Right renal pelvis (tissue), 4 donors: ENCODE measurements at regions not wholly inside any gene's neighbourhood (a gene's known extent, or its start where the extent isn't known, plus 50 kb on each side); places are given as distances from the start of the nearest gene placed in this dataset.
"Not testable (repeated sequence)": the region's sequence is repeated elsewhere in the genome, so short reads cannot be mapped to it uniquely, and the experiment has no call there.

Experiments used
- DNase-seq, 4 donors: peaks; one replicate each; pipeline ENCODE4 v3.0.0-alpha.2; 2013; ENCODE audit warnings: low read depth in 4 of 4, low spot score in 3 of 4, missing footprints in 1 of 4

DNA sequence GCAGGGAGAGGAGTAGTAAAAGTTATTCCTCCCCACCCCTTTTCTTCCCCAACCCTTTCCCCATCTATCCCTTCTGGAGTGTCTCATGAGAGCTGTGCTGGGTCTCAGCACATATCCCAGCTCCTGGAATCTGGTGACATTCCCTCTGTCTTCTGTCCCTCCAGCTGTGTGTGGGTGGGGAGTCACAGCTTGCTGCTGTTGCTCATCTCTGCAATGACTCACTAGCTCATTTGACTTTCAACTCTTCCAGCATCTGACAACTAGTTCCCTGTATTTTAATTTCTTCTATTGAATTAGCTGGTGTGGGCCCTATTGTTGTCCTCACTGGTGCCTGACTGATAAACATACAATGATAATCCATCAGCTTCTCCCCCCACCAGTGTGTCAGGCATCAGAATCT is 198.9 kb upstream of the AUTS2 start:
- DNase-seq, result no peak

DNA sequence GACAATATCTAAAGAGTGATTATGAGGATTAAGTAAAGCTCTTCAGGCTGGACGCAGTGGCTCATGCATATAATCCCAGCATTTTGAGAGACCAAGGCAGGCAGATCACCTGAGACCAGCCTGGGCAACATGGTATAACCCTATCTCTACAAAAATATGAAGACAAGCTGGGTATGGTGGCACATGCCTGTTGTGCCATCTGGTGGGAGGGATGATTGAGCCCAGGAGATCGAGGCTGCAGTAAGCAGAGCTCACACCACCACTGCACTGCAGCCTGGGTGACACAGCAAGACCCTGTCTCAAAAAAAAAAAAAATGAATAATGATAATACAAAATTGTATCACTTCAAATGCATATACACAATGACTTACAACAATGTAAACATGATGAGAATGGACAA is 195.6 kb upstream of the AUTS2 start:
- no peak for DNase-seq

DNA sequence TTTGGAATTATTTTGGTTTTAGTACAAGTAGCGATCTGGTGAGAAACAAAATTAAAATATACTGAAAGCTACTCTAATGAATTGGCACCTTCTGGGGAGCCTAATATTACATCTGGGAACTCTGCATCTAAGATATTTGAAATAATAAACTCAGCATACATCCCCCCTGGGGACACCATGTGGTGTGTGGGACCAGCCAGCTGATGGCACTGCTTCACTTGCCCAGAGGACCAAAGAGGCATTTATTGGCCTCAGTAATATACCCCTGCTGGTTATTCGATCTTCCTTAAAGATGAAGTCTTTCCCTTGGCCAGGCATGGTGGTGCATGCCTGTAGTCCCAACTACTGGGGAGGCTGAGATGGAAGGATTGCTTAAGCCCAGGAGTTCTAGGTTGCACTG is 195.1 kb upstream of the AUTS2 start:
- DNase-seq, result no peak

DNA sequence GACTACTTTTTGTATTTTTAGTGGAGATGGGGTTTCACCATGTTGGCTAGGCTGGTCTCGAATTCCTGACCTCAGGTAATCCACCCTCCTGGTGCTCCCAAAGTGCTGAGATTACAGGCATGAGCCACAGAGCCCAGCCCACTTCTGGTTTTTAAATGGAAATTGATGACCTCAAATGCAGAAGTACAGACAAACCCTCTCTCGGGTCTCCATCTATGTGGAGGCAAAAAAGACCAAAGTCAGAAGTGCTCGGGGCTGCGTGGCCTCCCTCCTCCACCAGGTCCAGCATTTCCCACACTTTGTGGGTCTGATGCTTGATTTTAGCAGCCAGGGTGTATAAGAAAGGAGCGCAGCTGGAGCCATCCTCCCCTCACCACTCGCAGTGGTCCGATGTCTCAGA is 187.3 kb upstream of the AUTS2 start:
- no peak for DNase-seq

DNA sequence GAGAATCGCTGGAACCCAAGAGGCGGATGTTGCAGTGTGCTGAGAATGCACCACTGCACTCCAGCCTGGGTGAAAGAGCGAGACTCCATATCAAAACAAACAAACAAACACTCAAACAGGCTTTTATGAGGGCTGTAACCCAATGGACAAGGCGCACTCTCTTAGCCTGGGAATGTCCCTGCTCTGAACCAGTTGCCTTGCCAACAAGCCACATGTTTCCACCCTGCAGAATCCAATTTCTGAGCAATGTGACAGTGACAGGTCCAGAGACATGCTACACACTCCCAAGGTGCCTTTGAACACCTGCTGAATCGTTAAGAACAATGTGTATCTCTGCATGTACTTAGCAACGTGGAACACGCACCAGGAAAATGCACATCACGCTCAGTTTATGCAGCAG is 186.8 kb upstream of the AUTS2 start:
- no peak for DNase-seq

DNA sequence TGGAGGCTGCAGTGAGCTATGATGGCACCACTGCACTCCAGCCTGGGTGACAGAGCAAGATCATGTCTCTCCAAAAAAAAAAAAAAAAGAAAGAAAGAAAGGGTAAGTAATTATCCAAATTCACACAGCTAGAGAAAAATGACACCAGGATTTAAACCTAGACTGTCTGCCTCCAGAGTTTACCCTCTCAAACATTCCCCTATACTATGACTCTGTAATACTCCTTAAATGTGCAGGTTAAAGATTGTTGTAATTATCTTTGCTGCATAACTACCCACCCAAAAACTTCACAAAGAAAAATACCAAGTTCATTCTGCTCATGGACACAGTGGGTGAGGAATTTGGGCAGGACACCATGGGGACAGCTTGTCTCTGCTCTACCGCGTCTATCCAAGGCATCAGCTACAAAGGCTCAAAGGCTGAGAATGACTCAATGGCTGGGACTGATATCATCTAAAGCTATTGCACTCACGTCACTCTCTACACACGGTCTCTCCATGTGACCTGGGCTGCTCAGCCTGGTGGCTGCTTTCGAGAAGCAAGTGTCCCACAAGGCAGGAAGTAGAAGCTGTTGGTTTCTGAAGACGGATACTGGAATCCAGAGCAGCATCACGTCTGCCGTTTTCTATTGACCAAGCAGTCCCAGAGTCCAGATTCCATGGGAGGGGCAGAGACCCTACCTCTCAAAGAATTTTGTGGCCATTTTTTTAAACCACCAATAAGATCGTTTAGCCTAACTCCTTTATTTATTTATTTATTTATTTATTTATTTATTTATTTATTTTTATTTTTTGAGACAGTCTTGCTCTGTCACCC is 185.7 kb upstream of the AUTS2 start:
- DNase-seq, result no peak

DNA sequence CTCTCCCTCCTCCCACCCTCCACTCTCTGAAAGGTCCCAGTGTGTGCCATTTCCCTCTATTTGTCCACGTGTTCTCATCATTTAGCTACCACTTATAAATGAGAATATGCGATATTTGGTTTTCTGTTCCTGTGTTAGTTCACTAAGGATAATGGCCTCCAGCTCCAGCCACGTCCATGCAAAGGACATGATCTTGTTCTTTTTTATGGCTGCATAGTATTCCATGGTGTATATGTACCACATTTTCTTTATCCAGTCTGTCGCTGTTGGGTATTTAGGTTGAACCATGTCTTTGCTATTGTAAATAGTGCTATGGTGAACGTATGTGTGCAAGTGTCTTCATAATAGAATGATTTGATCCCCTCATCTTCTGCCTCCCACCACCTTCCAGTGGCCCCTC is 183.7 kb upstream of the AUTS2 start:
- no peak for DNase-seq

DNA sequence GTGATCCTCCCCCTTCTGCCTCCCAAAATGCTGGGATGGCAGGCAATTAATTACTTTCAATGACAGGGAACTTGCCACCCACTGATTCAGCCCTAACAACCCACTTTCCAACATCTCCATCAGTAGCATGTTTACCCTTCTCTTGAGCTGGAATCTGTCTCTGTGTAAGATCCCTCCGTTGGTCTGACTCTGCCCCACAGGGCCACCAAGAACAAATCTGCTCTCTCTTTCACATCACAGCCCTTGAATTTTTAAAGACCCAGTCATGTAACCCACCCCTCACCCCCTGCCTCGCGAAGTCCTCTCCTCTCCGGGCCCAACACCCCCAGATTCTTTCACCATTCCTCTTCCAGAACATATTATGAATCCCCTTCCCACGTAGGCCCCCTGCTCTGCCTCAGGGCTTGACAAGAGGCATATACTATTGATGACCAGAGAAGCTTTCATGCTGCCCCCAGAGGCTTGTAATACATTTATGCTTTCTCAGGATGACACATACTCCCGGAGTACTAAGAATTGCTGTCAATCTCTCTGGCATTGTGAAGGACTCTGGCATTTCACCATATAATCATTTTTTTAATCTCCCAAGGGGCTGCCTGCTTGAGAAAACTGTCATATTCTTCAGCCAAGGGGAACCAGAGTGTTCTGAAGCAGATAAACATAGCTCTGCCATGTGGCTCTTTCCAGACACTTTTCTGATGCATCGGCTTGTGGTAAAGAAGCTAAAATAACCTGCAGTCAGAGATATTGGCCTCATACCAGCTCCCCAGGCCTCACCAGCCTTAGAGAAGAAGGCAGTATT is 179.2 kb upstream of the AUTS2 start:
- no peak for DNase-seq

DNA sequence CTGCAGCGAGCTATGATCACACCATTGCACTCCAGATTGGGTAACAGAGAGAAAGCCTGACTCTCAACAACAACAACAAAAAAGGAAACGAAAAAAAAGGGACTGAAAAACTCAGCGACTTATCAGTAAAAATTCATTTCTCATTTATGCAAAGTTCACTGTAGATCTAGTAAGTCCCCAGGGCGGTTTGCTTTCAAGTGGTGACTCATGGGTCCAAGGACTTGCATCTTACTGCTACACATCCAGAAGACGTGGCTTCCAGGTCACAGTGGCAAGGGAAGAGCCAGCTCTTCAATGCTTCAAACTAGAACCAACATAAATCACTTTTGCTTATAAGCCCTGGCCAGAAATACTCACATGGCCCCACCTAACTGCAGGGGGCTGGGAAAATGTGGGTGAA is 178.3 kb upstream of the AUTS2 start:
- no peak for DNase-seq

DNA sequence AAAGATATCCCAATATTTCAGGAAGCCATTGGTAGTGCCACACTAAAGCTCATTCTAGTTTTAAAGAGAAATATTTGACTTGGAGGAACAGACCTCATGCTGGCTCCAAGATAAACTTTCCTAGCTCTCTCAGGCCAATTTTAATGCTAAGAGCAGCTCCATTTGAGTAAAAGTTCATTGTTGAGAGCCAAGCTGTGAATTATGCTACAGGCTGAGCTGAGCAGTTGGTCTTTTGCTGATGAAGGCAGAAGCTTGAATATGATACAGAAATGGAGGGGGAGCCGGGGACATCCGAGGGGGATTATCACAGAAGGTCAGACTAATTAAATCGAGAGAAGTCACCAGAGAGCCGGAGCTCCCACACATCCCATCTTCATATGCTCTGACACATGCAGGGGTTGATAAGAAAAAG is 175.7 kb upstream of the AUTS2 start:
- DNase-seq, result no peak

DNA sequence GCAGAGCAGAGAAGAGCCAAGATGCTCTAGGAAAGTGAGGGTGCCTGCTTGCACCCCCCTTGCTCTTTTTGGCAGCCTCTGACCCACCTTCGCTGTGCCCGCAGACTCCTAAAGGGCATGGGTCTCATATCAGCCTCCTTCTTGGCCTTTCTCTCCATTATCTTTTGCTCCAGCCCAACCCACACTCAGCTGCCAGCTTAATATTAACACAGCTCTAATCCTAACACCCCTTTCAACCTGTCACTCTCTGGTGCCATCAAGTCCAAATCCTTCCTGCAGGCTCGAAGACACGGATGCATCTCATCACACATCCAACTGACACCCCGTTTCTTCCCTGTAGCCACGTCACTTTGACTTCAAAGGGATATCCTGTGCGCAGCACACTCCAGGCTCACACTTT is 171.6 kb upstream of the AUTS2 start:
- no peak for DNase-seq

DNA sequence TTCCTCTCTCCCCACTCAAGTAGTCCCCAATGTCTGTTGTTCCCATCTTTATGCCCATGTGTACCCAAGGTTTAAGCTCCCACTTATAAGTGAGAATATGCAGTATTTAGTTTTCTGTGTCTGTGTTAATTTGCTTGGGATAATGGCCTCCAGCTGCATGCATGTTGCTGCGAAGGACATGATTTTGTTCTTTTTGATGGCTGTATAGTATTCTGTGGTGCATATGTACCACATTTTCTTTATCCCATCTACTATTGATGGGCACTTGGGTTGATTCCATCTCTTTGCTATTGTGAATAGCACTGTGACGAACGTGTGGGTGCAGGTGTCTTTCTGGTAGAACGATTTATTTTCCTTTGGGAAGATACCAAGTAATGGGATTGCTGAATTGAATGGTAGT is 170.2 kb upstream of the AUTS2 start:
- no peak for DNase-seq

DNA sequence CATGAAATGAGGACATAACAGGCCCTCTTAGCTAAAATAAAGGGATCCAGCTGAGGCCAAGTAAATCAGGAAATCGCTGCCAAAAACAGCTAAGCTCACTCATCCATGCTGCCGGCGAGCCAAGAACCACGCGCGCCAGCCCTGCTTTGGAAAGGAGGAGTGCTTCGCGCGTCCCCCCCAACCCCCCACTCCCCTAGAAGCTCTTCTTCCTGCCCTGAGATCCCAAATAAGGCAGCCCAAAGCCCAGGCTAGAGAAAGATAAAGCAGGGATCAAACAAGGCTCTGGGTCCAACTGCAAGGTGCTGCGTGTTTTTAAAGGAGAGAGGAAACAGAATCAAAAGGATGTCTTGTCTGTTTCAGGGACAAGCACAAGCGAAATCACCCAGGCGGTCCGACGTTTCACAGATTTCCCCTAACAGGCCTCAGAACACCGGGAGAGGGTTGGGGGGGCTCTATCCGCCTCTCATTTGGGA is 168.3 kb upstream of the AUTS2 start:
- DNase-seq, result peak in 3 of 4 donors; percentile 43 to 53 (median 47)

DNA sequence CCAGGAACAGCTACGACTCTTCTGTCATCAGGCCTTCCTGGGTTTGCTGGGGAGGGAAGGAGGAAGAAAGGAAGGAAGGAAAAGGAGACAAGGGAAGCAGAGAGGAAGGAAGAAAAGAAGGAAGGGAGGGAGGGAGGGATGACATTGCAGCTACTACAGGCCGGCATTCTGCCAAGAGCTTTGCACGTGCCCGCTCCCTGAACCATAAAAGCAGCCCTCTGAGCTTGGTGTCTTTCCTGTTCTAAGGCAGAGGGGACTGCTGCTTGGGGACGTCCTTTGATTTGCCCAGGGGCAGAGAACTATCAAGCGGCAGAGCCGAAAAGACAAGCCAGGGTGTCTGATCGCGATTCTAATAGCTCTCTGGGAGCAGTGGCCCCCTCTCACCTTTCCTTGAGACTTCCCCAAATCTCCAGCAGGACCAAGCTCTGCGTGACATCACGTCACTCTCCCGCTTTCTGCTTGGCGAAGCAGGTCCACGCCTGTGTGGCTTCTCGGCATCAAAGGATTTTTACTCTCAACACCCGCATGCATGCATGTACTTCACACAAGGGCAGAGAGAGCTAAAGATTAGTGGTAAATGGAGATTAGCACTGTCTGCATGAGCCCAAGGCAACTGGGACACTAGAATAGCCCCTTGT is 167.8 kb upstream of the AUTS2 start:
- DNase-seq, result peak in 3 of 4 donors; percentile 32 to 52 (median 33)

DNA sequence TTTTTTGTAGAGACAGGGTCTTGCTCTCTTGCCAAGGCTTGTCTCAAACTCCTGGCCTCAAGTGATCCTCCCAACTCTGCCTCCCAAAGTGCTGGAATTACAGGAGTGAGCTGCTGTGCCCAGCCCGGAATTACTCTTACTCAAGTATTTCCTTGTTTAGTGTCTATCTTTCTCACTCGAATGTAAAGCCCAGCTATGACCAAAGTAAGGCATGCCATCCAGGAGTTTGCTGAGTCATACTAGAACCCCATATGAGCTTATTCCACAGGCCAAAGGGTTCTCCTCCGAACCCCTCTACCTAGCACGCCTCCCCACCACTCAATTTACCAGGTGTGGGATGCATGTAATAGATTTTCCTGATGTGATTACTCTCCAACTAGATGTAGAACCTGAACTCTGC is 166.6 kb upstream of the AUTS2 start:
- DNase-seq, result no peak

DNA sequence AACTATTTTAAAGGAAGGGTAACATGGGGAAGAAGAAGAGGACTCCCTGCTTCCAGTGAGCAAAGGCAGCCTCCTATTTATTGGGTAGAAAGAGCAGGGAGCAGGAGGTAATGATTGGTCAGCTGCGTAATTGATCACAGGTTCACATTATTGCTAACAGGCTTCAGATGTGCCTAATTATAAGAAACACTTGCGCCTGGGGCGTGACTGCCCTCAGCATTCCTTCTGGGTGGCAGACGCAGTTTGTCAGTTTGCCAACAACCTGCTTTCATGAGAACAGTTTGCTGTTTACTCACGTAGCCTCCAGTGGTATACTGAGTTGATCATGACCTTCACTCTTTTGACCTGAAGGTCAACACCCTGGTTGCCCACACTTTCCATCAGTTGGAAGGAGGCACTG is 166.0 kb upstream of the AUTS2 start:
- DNase-seq, result not testable (repeated sequence)

DNA sequence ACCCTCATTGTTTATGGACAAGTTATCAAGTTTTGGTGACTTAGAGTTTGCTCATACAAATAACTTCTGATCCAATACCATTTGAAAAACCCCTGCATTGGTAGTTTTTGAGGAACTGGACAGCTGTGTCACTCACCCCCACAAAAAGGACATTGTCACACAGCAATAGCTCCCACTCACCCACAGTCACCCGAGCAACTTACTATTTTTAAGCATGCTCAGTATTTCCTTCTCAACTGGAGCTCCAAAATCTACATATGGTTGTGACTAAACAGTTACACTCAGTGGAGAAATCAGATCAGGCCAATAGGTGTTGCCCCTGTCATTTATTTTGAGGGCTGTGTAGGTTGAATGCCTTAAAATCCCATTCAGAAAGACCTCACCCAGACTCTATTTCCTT is 165.2 kb upstream of the AUTS2 start:
- DNase-seq, result no peak

DNA sequence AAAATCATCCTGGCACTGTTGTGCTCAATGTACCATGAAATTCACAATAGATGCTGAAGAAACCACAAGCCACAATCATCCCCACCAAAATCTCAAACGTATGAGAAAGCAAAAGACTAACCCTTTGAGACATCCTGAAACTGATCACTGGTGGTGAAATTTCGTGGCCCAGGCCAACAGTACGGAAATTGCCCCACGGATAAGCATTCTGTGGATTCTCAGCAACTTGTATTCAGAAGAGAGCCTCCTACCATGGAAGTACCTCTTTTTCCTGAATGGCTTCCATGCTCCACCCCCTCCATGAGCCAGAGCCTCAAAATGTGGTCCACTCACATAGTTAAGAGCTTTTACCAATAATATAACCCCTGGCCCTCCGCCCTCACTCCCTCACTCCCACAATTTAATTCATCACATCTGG is 163.9 kb upstream of the AUTS2 start:
- no peak for DNase-seq

DNA sequence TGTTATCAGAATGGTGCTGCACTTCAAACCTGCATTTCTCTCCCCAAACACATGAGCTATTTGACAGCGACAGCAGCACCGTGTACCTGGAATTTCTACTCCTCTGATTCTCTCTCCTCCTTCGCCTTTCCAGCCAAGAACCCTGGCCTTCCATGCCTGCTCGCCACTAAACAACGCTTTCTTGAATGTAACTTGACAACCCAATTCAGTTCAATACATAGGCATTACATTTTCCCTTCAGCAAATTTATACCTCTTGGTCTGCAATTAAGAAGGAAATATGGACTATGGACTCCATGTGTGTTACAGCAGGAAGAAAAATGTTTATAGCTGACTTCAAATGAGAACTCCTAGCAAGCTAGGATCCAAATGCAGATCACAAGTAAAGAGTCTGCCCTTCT is 162.6 kb upstream of the AUTS2 start:
- no peak for DNase-seq

DNA sequence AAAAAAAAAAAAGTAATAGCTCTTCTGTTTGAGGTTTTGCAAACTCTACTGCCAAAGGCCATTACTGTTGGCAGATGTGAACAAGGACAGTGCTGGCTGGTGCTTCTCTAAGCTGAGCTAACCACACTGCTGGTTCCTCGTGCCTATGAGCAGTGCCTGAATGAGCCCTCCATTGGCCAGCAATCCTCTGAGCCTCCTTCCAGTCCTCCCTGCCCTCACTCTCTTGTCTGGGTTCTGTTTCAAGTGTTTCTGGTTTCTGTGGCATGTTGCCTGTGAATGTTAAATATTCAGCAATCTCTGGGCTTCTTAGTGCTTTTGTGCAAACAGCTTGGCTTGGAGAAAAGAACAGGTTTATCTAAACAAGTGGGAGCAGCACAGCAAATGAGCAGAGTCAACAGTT is 161.3 kb upstream of the AUTS2 start:
- no peak for DNase-seq

DNA sequence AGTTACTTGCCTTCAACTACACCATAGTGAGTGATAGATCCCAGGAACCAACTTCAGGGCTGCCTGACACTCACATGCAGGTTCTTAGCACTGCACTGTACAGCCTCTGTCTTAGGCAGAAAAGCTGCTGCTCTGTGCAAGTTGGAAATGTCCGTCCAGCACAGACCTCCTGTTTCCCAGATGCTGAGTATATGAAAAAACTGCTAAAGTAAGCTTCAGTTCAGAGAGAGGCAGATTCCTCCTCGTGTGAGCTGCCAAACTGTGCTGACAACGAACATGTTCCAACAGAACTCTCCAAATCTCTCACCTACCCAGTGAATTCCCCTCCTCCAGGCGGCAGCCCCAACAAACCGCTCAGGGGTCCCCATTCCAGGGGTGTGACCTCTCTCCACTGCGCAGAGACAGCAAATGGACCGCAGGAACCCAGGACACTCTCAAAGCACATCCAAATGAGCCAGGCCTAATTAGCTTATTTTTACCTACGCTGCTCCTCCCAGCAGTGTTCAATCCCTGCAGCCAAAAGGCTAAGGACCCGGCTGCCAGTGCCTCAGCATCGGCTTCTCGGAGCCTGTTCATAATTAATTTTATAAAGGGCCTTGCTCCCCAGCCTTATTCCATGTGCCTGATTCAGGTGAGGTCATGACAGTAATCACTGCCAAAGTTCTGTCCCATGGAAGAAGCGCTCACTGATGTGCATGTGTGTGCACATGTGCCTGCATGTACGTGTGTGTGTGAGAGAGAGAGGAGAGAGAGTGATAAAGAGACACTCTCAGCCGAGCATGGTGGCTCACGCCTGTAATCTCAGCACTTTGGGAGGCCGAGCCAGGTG is 159.5 kb upstream of the AUTS2 start:
- no peak for DNase-seq
